Left ventricle myocardium inferior (tissue), 1 donor: ENCODE measurements at regions not wholly inside any gene's neighbourhood (a gene's known extent, or its start where the extent isn't known, plus 50 kb on each side); places are given as distances from the start of the nearest gene placed in this dataset.

ENCODE experiments used
- DNase-seq: peaks from one replicate; pipeline ENCODE4 v3.0.0-alpha.2; 2020
- H3K27ac ChIP-seq: fragments of 200-600 bp; replicated peaks from 2 replicates; pipeline ENCODE4 v1.8.0; 2021
- H3K27me3 ChIP-seq: fragments of 200-600 bp; 2 replicates; pipeline ENCODE4 v1.8.0; 2021; ENCODE audit warnings: low read depth
- H3K36me3 ChIP-seq: fragments of 200-600 bp; 2 replicates; pipeline ENCODE4 v1.8.0; 2021
- H3K4me1 ChIP-seq: fragments of 200-600 bp; 2 replicates; pipeline ENCODE4 v1.8.0; 2021
- H3K4me3 ChIP-seq: fragments of 200-600 bp; 2 replicates; pipeline ENCODE4 v1.8.0; 2021; ENCODE audit warnings: mild to moderate bottlenecking, moderate library complexity
- H3K9me3 ChIP-seq: fragments of 200-600 bp; replicated peaks from 2 replicates; pipeline ENCODE4 v1.8.0; 2021
- intact Hi-C: fragments of 100-400 bp; cut with micrococcal nuclease; formaldehyde crosslinking; loops from one replicate; pipeline ENCODE4 v1.11.0; 2022
- TF ChIP-seq, protein P1 (sequence below): fragments of 200-600 bp; IDR thresholded peaks from 2 replicates; pipeline ENCODE4 v1.8.0; 2021; ENCODE audit warnings: antibody characterized with exemption, mild to moderate bottlenecking, borderline replicate concordance
- donor health status: DM: no; HTN: yes; CAD: no; lungs with severe emphysema.

DNA sequence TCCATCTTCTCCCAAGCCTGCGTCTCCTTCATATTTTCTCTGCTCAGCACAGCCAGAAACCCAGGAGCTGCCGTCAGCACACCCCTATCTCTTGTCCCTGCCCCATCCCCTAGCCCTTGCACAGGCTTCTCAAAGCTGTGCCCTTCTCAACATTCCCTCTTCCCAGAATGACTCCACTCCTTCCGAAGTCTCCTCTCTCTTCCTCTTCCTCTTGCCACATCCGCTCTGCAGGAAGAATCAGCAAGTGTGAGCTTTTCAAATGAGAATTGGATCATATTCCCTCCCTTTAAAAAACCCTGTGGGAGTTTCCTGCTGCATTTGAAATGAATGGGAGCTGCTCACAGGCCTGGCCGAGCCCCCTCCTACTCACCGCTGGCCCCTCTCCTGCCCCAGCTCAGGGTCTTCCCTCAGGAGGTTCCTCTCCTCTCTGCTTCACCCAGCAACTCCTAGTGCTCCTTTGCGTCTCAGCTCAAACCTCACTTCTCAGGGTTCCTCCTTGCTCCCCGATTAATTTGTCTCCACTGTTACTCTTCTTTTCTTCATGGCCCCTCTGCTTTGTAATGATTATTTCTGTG is 528.5 kb upstream of the CCDC196 start:
- Histone ChIP-seq H3K9me3 (no peaks in the 10 kb centered on the region), H3K27me3 (peaks cover 30% of the 10 kb centered on the region), H3K4me3 (no peak overlapping the region), H3K36me3 (no peaks in the 10 kb centered on the region), H3K4me1 (no peaks in the 10 kb centered on the region), H3K27ac (no peak overlapping the region)
- intact Hi-C loops: no loop called here
- TF ChIP-seq, protein P1, sequence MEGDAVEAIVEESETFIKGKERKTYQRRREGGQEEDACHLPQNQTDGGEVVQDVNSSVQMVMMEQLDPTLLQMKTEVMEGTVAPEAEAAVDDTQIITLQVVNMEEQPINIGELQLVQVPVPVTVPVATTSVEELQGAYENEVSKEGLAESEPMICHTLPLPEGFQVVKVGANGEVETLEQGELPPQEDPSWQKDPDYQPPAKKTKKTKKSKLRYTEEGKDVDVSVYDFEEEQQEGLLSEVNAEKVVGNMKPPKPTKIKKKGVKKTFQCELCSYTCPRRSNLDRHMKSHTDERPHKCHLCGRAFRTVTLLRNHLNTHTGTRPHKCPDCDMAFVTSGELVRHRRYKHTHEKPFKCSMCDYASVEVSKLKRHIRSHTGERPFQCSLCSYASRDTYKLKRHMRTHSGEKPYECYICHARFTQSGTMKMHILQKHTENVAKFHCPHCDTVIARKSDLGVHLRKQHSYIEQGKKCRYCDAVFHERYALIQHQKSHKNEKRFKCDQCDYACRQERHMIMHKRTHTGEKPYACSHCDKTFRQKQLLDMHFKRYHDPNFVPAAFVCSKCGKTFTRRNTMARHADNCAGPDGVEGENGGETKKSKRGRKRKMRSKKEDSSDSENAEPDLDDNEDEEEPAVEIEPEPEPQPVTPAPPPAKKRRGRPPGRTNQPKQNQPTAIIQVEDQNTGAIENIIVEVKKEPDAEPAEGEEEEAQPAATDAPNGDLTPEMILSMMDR: no peak
- no peak for DNase-seq

DNA sequence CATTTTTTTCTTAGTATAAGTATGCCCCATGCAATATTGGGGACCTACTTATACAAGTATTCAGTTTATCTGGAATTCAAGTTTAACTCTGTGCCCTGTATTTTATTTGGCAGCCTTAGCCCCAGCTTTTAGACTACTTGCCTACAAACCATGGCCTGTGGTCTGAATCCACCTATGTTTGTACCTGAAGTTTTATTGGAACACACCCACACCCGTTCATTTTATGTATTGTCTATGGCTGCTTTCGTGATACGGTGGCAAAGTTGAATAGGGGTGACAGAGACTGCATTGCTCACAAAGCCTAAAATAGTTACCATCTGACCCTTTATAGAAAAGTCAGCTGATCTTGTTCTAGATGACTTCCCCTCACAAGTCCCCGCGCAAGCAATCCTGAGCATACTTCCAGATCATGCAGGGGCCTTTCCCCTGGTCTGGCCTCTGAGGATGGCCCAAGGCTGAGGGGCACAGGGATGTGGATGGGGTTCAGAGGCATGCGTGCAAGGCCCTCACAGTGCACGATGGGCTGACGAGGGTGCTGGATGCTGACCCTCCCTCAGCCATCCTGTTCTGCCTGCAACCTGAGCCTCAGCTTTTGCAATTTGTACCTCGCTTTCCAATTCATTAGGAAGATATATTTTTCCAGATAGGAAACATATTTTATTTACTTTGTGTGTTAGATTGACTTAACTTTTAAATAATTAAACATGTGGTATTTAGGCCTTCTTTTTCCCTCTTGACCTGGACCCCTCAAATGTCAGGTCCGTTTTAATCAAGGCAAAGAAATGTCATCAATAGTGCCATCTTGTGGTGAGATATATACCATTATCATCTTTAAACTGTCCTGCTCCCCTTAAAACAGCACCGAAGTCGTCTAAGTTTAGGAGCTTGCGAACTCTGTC is 527.3 kb upstream of the CCDC196 start:
- intact Hi-C loops: no loop called here
- no peak for DNase-seq

DNA sequence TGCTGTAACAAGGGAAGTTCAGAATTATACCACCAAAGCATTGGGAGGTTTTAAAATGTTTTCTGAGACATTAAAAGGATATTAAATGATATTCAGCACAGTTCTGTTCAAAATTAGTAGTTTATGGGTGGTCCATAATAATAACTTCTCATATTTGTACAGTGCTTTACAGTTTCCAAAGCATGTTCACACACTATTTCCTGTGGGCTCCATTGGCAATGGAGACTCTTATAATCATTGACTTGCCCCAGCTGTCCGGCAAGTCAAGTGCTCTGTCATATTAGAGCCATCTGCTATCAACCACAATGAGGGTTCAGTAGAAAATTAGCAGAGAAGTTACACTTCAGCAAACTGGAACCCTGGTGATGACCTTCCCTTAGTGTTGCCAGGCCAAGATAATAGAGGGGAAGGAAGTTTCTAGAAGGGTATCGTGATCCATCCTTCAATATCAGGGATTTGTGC is 526.6 kb upstream of the CCDC196 start:
- no peaks in the 10 kb centered on the region for H3K9me3 ChIP-seq
- no peak overlapping the region for H3K4me3 ChIP-seq
- intact Hi-C loops: no loop called here
- no peaks in the 10 kb centered on the region for H3K4me1 ChIP-seq
- no peak for DNase-seq
- H3K36me3 ChIP-seq: no peaks in the 10 kb centered on the region
- peaks cover 46% of the 10 kb centered on the region for H3K27me3 ChIP-seq
- H3K27ac ChIP-seq: no peak overlapping the region
- TF ChIP-seq, protein P1: no peak

More for the DNA sequence above, 527.3 kb upstream of the CCDC196 start:
- Histone ChIP-seq H3K36me3 (no peaks in the 10 kb centered on the region), H3K4me3 (no peak overlapping the region), H3K27ac (no peak overlapping the region), H3K27me3 (peaks cover 40% of the 10 kb centered on the region), H3K4me1 (no peaks in the 10 kb centered on the region), H3K9me3 (no peaks in the 10 kb centered on the region)
- TF ChIP-seq, protein P1: peak; percentile 65

DNA sequence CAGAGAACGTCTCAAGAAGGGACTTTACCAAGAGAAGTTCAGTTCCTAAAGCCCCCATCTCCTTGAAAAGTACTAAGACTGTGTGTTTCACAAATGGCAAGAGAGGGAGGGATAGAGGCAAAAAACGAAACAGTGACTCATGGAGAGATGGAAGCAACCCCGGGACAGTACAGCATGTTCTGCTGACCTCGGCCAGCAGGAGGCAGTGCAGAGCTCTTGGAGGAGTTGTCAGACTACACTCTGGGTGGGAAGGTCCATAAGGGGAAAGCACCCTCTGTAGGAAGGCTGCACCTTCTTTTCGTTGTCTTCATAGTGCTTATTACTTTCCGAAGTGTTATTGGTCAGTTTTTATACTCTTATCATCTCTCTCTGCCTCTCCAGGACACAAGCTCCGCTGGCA is 525.2 kb upstream of the CCDC196 start:
- peaks cover 55% of the 10 kb centered on the region for H3K27me3 ChIP-seq
- TF ChIP-seq, protein P1: peak; percentile 62
- H3K9me3 ChIP-seq: no peaks in the 10 kb centered on the region
- H3K27ac ChIP-seq: no peak overlapping the region
- no peaks in the 10 kb centered on the region for H3K36me3 ChIP-seq
- DNase-seq: peak; percentile 20
- H3K4me1 ChIP-seq: no peaks in the 10 kb centered on the region
- intact Hi-C loops: no loop called here
- H3K4me3 ChIP-seq: no peak overlapping the region

DNA sequence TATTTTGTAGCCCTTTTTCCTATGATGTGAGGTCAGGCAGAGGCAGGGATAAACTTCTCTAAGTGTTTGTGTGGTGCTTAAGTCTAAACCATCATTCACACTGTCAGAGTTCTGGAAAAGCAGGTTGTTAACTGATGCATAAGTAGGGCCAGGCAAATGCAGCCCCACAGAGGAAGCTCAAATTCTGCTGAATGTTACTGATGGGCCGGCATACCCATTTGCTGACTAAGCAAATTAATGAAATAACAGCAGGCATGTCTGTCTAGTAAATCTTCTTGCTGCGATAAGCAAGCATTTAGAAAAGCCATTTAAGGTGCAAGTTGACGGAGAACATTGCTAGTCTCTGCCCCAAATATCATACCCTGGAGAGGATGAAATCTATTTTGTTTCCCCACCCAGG is 523.2 kb upstream of the CCDC196 start:
- Histone ChIP-seq H3K27me3 (peaks cover 75% of the 10 kb centered on the region), H3K27ac (no peak overlapping the region), H3K36me3 (no peaks in the 10 kb centered on the region), H3K4me3 (no peak overlapping the region), H3K9me3 (no peaks in the 10 kb centered on the region), H3K4me1 (no peaks in the 10 kb centered on the region)
- no peak for DNase-seq
- TF ChIP-seq, protein P1: no peak
- intact Hi-C loops: no loop called here
